HG02885 (cell line): ENCODE measurements at regions not wholly inside any gene's neighbourhood (a gene's known extent, or its start where the extent isn't known, plus 50 kb on each side); places are given as distances from the start of the nearest gene placed in this dataset.

ENCODE experiments used
- ATAC-seq: cut with Tn5 transposase; IDR thresholded peaks from one replicate; pipeline ENCODE4 v1.9.1; 2021; ENCODE audit warnings: mild to moderate bottlenecking; ENCODE audit not compliant: unreplicated experiment, poor library complexity

GRCh38 chr13:106355866-106356265, 179.6 kb downstream of the EFNB2 start:
- ATAC-seq = no peak

DNA sequence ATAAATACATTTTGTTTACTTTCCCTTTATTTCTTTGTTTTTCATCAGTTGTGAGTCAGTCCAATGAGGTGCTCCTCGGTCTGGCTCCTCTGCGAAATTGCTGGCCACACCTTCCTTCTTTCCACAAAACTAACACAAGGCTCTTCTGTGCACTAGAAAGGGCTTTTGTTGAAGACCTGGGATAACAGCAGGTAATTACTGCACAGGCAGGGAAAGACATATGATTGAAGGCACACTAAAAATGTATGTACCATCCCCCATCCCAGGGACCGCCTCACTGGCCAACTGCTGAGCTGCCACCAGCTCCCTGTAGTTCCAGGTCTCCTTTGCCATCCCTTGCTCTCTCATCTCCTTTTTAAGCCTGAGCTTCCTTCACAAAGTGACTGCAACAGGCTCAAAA, 180.5 kb downstream of the EFNB2 start:
- no peak for ATAC-seq

DNA sequence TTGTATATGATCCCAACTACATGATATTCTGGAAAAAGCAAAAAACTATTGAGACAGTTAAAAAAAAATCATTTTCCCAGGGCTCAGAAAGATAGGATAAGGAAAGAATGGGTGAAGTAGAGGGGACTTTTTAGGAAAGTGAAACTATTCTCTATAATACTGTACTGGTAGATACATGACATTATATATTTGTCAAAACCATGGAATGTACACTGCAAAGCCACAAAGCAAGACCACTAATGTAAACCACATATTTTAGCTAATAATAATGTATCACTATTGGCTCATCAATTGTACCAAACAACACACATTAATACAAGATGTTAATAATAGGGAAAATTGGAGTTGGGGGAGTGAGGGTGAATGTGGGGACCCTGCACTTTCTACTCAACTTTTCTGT, 182.6 kb downstream of the EFNB2 start:
- ATAC-seq = no peak

- no peak for ATAC-seq
Observed at GRCh38 chr13:106351251-106351650, 184.2 kb downstream of the EFNB2 start.

- no peak for ATAC-seq
Observed at GRCh38 chr13:106350208-106350607, 185.3 kb downstream of the EFNB2 start.

GRCh38 chr13:106349080-106349931, 186.2 kb downstream of the EFNB2 start:
- no peak for ATAC-seq

- no peak for ATAC-seq
Observed at GRCh38 chr13:106348075-106348840, 187.2 kb downstream of the EFNB2 start.

GRCh38 chr13:106344342-106344741, 191.1 kb downstream of the EFNB2 start:
- no peak for ATAC-seq

- ATAC-seq = no peak
Observed at GRCh38 chr13:106343836-106344235, 191.6 kb downstream of the EFNB2 start.

GRCh38 chr13:106340249-106340648, 195.2 kb downstream of the EFNB2 start:
- ATAC-seq = no peak

GRCh38 chr13:106337096-106337850, 198.2 kb downstream of the EFNB2 start:
- ATAC-seq = no peak

DNA sequence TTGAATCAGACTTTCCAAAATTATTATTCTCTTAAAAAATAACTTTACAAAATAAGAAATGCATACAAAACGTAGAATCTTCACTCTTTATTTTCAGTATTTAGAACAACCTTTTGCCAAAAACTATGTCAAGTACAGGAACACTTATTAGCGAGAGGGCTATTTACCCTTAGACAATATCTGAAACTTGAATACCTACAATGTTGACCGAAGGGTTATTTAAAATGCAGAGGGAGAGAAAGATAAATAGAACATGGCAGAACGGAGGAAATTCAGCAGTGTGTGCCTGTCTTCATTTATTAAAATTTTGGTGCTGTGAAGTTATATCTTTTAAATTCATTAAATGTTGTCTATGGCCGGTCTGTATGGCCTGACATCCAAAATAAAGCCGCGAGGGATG, 198.8 kb downstream of the EFNB2 start:
- no peak for ATAC-seq

DNA sequence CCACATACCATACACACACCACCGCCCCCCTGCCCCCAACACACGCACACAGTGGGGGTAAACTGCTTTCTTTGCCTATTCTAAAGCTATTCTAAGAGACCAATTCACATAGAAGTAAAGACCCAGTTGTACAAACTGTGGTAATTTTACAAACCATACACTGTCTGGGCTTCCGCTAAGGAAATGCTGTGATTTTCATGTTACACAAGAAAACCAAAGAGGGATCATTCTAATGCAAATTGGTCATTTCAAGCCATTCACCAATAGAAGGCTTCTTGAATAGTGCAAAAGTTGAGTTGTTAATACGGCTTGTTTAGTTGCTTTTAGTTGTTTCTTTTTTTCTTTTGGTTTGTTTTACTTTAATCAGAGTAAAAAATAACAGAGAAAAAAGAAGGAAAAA, 202.8 kb downstream of the EFNB2 start:
- ATAC-seq = no peak

DNA sequence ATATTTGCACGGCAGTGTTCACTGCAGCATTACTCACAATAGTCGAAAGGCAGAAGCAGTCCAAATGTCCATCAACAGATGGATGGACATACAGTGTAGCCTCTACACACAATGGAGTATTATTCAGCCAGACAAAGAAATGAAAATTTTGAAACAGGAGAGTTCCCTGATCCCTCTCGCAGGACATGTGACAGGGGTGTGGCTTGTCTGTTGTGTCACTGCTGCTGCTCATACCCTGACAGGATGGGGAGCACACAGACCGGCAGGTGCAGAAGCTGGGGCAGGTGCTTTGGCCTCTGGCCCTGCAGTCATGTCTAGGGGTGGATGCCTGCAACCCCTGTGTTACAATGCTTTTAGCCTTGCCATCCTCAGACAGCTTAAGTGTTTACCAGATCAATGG, 204.3 kb downstream of the EFNB2 start:
- no peak for ATAC-seq

DNA sequence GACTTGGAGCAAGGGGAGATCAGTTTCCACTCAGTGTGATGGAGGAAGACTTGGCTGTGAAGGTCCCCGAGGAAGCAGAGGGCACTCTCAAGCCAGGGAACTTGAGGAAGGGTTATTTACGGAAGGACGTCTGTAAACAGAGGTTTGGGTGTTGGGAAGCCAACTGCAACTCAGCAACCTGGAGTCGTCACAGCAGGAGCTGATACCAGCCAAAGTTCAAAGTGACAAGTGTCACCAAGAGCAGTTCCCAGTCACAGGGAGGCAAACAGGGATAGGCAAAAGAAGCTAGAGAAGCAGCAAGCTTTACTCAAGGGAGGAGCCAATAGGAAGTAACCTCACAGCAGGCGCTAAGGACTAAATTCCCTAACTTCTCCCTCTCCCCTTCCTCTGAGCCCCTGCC, 205.5 kb downstream of the EFNB2 start:
- ATAC-seq = no peak

GRCh38 chr13:106326751-106327150, 208.7 kb downstream of the EFNB2 start:
- ATAC-seq = no peak

DNA sequence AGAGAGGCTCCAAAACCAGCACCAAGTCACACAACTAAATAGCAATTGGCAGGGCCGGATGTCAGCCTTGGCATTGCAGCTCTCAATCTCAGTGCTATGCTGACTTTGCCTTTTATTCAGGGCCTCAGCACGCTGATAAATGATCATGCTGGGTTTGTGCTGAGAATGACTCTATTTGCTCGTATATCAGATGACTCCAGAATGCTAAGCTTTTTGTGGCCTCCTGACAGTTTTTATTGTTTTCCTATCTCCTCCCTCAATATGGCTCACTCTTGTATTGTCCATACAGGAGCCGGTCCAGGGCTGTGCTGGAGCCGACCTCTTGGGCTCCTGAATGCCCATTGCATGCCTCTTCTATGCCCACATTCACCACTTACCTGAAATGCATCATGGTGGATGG, 211.0 kb downstream of the EFNB2 start:
- no peak for ATAC-seq

GRCh38 chr13:106322628-106323027, 212.8 kb downstream of the EFNB2 start:
- no peak for ATAC-seq

- no peak for ATAC-seq
Observed at GRCh38 chr13:106318941-106319411, 216.5 kb downstream of the EFNB2 start.

DNA sequence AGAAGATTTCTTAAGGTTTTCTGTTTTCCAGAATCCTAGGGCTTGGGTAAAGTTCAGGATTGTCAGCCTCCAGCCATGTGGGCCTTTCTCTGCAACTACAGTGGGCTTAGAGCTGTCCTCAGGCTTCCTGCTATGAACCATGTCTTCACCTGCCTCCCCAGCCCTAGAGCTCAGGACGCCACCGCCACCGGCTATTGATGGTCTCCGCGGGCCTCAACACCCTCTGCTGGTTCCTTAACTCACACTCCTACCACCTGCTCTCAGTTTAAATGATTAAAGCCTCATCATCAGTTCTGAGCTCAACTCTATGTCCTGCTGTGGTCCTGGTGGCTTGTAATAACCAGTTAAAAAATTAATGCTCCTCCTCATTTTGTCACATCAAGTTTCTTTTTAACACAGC, 221.0 kb downstream of the EFNB2 start:
- ATAC-seq = no peak

DNA sequence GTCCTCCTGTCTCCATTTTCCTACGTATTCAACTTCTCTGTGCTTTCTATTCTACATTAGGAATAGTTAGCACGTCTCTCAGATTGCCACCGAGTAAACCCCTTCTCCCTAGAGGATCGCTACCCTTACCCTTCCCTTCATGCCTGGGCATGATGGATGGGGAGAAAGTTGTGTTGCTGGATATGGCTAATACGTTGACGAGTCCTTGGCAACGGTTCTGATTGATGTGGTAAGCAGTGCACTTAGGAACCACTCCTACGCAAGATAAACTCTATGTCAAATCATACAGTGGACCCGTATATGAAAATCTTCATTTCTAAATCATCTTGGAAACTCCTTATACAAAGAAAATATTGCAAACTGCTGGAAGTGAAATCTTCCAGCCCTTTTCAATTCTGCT, 224.5 kb downstream of the EFNB2 start:
- ATAC-seq = no peak
